ENCODE measurements at regions not wholly inside any gene's neighbourhood (a gene's known extent, or its start where the extent isn't known, plus 50 kb on each side); places are given as distances from the start of the nearest gene placed in this dataset.

DNA sequence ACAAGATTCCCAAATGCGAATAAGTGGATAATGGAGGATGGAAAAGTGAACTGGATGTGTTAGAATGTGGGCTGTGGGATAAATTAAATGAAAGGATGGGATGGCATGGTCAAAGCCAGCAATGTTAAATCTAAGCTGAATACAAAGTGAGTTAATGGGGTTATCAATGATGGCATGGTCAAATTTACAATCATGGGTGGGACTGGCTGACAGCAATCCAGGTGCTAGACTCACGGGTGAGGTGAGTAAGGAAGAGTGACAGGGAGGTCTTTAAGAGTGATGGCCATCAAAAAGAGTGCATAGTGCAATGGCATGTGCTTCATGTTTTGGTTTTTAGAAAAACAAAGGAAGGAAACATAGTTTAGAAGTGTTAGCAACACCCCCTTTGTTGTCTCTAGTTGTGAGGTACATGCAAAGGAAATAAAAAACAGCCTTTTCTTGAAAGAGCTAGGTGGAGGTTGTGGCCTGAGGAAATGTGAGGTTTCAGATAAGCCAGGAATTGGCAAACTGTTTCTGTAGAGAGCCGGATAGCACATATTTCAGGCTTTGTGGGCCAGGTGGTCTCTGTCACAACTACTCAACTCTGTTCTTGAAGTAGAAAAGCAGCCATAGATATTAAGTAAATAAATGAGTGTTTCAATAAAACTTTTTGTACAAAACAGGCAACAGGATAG is 328.7 kb downstream of the RPL10L start:
- H3K4me1 ChIP-seq = no peaks in the 10 kb centered on the region
- no peak overlapping the region for H3K27ac ChIP-seq
- H3K4me3 ChIP-seq = no peak overlapping the region
- no peaks in the 10 kb centered on the region for H3K27me3 ChIP-seq
- no peaks in the 10 kb centered on the region for H3K9me3 ChIP-seq
- no peak for TF ChIP-seq POLR2A (IDR thresholded peaks at IDR 0.05)
- no peak for DNase-seq
- no peaks in the 10 kb centered on the region for H3K36me3 ChIP-seq

DNA sequence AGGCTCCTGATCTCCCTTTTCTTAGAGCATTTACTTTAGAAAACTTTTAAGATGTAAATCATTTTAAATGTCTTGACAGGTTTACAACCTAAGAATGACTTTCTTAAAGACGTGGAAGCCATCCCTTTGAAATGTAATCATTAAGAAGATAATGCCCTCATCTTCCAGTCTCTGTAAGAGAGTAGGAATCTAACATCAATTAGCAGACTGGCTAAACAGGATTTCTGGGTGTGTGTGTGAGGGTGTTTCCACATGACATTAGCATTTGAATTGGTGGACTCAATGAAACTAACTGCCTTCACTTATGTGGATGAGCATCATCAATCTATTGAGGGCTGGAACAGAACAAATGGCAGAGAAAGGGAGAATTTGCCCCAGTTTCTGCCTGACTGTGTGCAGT is 329.5 kb downstream of the RPL10L start:
- no peak overlapping the region for H3K27ac ChIP-seq
- H3K9me3 ChIP-seq = no peaks in the 10 kb centered on the region
- TF ChIP-seq, protein P1, sequence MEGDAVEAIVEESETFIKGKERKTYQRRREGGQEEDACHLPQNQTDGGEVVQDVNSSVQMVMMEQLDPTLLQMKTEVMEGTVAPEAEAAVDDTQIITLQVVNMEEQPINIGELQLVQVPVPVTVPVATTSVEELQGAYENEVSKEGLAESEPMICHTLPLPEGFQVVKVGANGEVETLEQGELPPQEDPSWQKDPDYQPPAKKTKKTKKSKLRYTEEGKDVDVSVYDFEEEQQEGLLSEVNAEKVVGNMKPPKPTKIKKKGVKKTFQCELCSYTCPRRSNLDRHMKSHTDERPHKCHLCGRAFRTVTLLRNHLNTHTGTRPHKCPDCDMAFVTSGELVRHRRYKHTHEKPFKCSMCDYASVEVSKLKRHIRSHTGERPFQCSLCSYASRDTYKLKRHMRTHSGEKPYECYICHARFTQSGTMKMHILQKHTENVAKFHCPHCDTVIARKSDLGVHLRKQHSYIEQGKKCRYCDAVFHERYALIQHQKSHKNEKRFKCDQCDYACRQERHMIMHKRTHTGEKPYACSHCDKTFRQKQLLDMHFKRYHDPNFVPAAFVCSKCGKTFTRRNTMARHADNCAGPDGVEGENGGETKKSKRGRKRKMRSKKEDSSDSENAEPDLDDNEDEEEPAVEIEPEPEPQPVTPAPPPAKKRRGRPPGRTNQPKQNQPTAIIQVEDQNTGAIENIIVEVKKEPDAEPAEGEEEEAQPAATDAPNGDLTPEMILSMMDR (IDR thresholded peaks at IDR 0.05) = no peak
- TF ChIP-seq POLR2A (IDR thresholded peaks at IDR 0.05) = no peak
- H3K4me3 ChIP-seq = no peak overlapping the region
- H3K4me1 ChIP-seq = no peaks in the 10 kb centered on the region
- no peak for DNase-seq
- H3K27me3 ChIP-seq = no peaks in the 10 kb centered on the region
- H3K36me3 ChIP-seq = no peaks in the 10 kb centered on the region

DNA sequence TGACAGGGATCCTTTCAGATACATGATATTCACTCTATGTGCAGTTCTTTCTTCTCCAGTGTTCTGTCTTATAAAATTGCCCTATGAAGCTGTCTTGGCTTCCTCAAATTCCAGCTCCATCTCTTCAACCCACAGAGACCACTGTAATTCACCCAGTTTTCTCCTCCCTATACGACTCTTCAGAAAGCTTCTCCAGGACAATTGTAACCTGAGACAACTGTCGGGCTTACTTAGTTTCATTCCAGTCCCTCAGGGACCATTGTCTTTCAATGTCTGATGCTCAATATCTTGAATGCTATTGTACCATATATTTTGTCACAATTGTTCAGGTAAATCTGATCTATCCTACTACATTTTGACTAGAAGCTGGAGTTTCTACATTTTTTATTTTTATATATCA is 345.3 kb downstream of the RPL10L start:
- Histone ChIP-seq H3K36me3 (no peaks in the 10 kb centered on the region), H3K27ac (no peak overlapping the region), H3K9me3 (no peaks in the 10 kb centered on the region), H3K4me3 (no peak overlapping the region), H3K4me1 (no peaks in the 10 kb centered on the region), H3K27me3 (no peaks in the 10 kb centered on the region)
- no peak for DNase-seq
- TF ChIP-seq POLR2A (IDR thresholded peaks at IDR 0.05) = no peak
- TF ChIP-seq, protein P1 (IDR thresholded peaks at IDR 0.05) = no peak

DNA sequence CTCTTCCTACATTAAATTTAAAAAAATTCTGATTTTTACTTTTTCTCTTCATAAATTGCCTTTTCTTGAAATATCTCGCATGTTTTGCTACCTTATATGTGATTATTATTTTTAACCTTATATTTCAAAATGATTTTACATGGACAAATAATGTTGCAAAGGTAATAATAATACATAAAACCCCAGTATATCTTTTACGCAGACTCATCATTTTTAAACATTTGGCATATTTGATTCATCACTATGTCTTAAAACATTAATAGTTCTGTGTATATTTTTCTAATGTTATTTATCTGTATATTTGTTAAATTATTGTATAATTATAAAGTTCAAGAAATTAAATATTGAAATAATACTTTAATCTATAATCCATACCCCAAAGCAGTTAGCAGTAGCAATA is 350.8 kb downstream of the RPL10L start:
- TF ChIP-seq, protein P1 (IDR thresholded peaks at IDR 0.05) = no peak
- TF ChIP-seq POLR2A (IDR thresholded peaks at IDR 0.05) = no peak
- DNase-seq = no peak

DNA sequence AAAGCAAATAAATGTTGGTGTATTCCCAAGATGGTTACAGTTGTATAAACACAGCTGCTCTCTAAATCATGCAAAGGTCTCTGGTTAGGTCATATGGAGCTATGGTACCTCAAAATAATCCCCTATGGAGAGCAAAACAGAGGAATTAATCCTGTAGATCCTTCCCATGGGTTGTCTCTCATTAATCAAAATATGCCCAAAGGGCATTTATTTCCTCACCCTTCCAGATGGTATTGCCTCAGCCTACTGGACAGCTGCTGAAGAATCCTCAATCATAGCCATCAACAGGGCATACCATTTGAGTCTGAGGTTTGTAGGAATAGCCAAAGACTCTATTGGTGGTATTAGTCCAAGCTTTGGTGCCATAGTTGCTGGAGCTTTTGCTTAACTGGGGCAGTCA is 360.9 kb downstream of the RPL10L start:
- no peak for DNase-seq
- no peak for TF ChIP-seq POLR2A (IDR thresholded peaks at IDR 0.05)
- TF ChIP-seq, protein P1 (IDR thresholded peaks at IDR 0.05) = no peak
- Histone ChIP-seq H3K9me3 (no peaks in the 10 kb centered on the region), H3K27ac (no peak overlapping the region), H3K27me3 (no peaks in the 10 kb centered on the region), H3K4me1 (no peaks in the 10 kb centered on the region), H3K36me3 (no peaks in the 10 kb centered on the region), H3K4me3 (no peak overlapping the region)

More for the DNA sequence above, 350.8 kb downstream of the RPL10L start:
- Histone ChIP-seq H3K36me3 (no peaks in the 10 kb centered on the region), H3K27ac (no peak overlapping the region), H3K27me3 (no peaks in the 10 kb centered on the region), H3K4me1 (no peaks in the 10 kb centered on the region), H3K4me3 (no peak overlapping the region), H3K9me3 (no peaks in the 10 kb centered on the region)

DNA sequence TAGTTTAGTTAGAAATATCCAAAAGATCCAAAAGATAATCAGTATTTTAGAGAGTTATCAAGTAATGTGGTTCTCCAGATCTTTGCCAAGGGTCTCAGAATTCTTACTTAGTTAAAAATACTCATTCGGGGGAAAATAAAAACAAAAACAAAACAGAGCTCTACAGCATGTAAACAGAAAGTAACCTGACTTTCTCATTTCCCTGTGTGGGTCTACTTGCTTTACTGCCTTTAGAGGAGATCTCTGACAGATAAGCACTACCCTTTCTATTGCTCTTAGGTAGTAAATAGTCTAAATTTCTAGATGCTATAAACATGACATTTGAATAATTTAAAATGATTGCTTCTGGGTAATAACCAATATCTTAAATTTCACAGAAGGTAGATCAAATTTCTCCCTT is 371.8 kb downstream of the RPL10L start:
- Histone ChIP-seq H3K36me3 (no peaks in the 10 kb centered on the region), H3K4me3 (no peak overlapping the region), H3K4me1 (no peaks in the 10 kb centered on the region), H3K27ac (no peak overlapping the region), H3K9me3 (no peaks in the 10 kb centered on the region), H3K27me3 (no peaks in the 10 kb centered on the region)
- TF ChIP-seq POLR2A (IDR thresholded peaks at IDR 0.05) = no peak
- TF ChIP-seq, protein P1 (IDR thresholded peaks at IDR 0.05) = no peak
- DNase-seq = no peak

Measured in Peyer's patch (tissue), 4 donors.